HG03469 (cell line): ENCODE measurements at regions not wholly inside any gene's neighbourhood (a gene's known extent, or its start where the extent isn't known, plus 50 kb on each side); places are given as distances from the start of the nearest gene placed in this dataset.
"Not testable (repeated sequence)": the region's sequence is repeated elsewhere in the genome, so short reads cannot be mapped to it uniquely, and the experiment has no call there.

Experiments used
- ATAC-seq: cut with Tn5 transposase; IDR thresholded peaks from one replicate; pipeline ENCODE4 v1.9.1; 2021; ENCODE audit warnings: mild to moderate bottlenecking, moderate library complexity, moderate number of reproducible peaks; ENCODE audit not compliant: unreplicated experiment

GRCh38 chr10:131839880-131840787 is 60.7 kb upstream of the PPP2R2D start:
- ATAC-seq: not testable (repeated sequence)

- no peak for ATAC-seq
Observed at GRCh38 chr10:131840788-131841118, 60.1 kb upstream of the PPP2R2D start.

GRCh38 chr10:131841131-131841660 is 59.6 kb upstream of the PPP2R2D start:
- ATAC-seq: no peak

- ATAC-seq: no peak
Observed at GRCh38 chr10:131841661-131842139, 59.1 kb upstream of the PPP2R2D start.

- no peak for ATAC-seq
Observed at GRCh38 chr10:131842351-131843088, 58.3 kb upstream of the PPP2R2D start.

GRCh38 chr10:131843089-131843595 is 57.7 kb upstream of the PPP2R2D start:
- ATAC-seq: no peak

GRCh38 chr10:131843881-131844284 is 56.9 kb upstream of the PPP2R2D start:
- no peak for ATAC-seq

- ATAC-seq: no peak
Observed at GRCh38 chr10:131844529-131845084, 56.2 kb upstream of the PPP2R2D start.

GRCh38 chr10:131845505-131846239 is 55.1 kb upstream of the PPP2R2D start:
- no peak for ATAC-seq

GRCh38 chr10:131846240-131847101 is 54.3 kb upstream of the PPP2R2D start:
- no peak for ATAC-seq

GRCh38 chr10:131847241-131847783 is 53.5 kb upstream of the PPP2R2D start:
- ATAC-seq: no peak

- no peak for ATAC-seq
Observed at GRCh38 chr10:131848296-131848695, 52.5 kb upstream of the PPP2R2D start.

GRCh38 chr10:131848741-131849590 is 51.8 kb upstream of the PPP2R2D start:
- ATAC-seq: no peak

GRCh38 chr10:131849591-131850382 is 51.0 kb upstream of the PPP2R2D start:
- ATAC-seq: no peak

GRCh38 chr10:131850383-131850870 is 50.4 kb upstream of the PPP2R2D start:
- ATAC-seq: no peak
